ENCODE measurements at regions not wholly inside any gene's neighbourhood (a gene's known extent, or its start where the extent isn't known, plus 50 kb on each side); places are given as distances from the start of the nearest gene placed in this dataset.
"Not testable (repeated sequence)": the region's sequence is repeated elsewhere in the genome, so short reads cannot be mapped to it uniquely, and the experiment has no call there.

DNA sequence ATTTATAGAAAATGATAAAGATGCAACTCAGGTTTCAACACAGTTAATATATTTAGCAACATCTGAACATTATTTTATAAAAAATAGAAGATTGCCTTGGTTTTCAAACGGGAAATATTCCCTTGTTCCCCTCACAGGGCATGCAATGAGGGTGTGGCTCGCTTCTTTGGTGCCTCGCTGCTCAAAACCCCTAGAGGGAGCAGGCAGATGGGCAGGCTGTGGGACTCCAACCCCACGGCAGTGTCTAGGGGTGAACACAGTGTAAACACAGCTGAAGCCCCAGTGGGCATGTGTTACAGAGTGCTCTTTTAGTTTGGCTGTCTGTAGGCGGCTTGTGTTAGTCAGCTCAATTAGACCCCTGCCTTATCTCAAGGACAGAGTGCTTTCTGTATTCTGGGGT, 560.8 kb upstream of the IMPG1 start:
- peak; percentile 10 for DNase-seq
- Histone ChIP-seq H3K27me3 (ENCODE audit: control insufficient read depth, insufficient read depth, low read length) (no peaks in the 10 kb centered on the region), H3K4me3 (ENCODE audit: insufficient read depth, low read depth, low read length) (no peak overlapping the region), H3K36me3 (replicated peaks; ENCODE audit: control insufficient read depth, insufficient read depth, low read length) (no peaks in the 10 kb centered on the region)

DNA sequence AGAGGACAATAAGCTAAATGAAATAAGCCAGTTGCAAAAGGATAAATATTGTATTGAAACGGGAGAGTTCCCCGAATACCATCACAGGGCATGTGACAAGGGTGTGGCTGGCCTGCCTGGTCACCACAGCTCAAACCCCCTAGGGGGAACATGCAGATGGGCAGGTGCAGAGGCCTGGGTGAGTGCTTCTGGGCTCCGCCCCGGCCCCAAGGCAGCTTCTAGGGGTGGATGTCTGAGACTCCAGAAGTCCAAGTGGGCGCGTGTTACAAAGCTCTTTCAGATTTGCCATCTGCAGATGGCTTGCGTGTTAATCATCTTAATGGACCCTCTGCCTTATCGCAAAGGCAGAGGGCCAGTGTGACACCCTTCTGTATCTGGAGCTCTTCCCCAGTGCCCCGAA, 559.2 kb upstream of the IMPG1 start:
- H3K27me3 ChIP-seq (ENCODE audit: control insufficient read depth, insufficient read depth, low read length), result no peaks in the 10 kb centered on the region
- DNase-seq, result no peak
- no peak overlapping the region for H3K4me3 ChIP-seq (ENCODE audit: insufficient read depth, low read depth, low read length)
- H3K36me3 ChIP-seq (replicated peaks; ENCODE audit: control insufficient read depth, insufficient read depth, low read length), result no peaks in the 10 kb centered on the region

DNA sequence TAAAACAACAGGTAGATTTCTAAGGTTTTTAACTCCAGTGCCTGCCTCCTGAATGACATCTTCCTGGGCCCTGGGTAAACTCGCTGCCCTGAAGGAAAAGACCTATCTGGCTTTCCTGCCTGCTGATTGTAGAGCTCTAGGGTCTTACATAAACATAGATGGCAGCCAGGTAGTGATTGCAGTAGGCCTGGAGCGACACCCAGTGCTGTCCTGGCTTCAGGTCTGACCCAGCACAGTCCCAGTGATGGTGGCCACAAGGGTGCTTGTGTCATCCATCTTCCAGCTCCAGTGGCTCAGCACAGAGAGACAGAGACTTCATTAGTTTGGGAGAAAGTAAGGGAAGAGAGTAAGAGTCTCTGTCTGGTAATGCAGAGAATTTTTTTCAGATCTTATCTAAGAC, 542.9 kb upstream of the IMPG1 start:
- Histone ChIP-seq H3K36me3 (replicated peaks; ENCODE audit: control insufficient read depth, insufficient read depth, low read length) (no peaks in the 10 kb centered on the region), H3K4me3 (ENCODE audit: insufficient read depth, low read depth, low read length) (no peak overlapping the region), H3K27me3 (ENCODE audit: control insufficient read depth, insufficient read depth, low read length) (no peaks in the 10 kb centered on the region)
- DNase-seq, result no peak

DNA sequence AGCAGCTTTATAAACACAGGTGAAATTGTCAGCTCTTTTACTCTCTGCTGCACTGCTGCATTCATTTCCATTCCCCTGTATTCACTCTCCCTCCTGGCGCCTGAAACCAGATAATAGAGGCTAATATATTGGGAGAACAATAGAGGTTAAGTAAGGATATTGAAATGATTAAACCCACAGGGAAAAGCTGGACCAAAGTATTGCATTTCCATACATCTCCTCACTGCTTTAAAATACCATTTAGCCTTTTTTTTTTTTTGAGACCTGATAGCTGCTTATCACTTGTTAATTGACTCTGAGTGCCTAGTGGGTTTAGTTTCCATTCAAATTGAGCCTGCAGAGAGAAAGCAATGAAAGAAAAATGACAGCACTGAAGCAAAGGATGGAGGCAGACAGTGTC, 540.5 kb upstream of the IMPG1 start:
- no peaks in the 10 kb centered on the region for H3K36me3 ChIP-seq (replicated peaks; ENCODE audit: control insufficient read depth, insufficient read depth, low read length)
- H3K27me3 ChIP-seq (ENCODE audit: control insufficient read depth, insufficient read depth, low read length), result no peaks in the 10 kb centered on the region
- no peak for DNase-seq
- no peak overlapping the region for H3K4me3 ChIP-seq (ENCODE audit: insufficient read depth, low read depth, low read length)

DNA sequence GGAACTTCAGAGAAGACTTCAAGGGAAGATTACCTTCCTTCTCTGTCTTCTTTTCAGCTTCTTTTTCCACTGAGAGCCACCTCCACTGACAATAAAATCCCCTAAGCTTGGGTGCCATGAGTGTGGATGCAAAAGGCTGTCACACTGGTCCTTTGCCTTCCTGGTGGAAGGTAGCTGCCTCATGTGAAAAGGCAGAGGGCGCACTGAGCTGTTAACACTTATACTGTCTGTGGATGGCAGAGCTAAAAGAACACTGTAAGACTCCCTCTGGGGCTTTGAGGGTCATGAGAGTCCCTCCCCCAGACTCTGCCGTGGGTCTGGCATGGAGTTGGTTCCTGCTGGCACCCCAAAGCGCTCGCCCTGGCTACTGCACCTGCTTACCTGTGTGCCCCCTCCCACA, 536.7 kb upstream of the IMPG1 start:
- Histone ChIP-seq H3K36me3 (replicated peaks; ENCODE audit: control insufficient read depth, insufficient read depth, low read length) (no peaks in the 10 kb centered on the region), H3K27me3 (ENCODE audit: control insufficient read depth, insufficient read depth, low read length) (no peaks in the 10 kb centered on the region), H3K4me3 (ENCODE audit: insufficient read depth, low read depth, low read length) (no peak overlapping the region)
- no peak for DNase-seq

DNA sequence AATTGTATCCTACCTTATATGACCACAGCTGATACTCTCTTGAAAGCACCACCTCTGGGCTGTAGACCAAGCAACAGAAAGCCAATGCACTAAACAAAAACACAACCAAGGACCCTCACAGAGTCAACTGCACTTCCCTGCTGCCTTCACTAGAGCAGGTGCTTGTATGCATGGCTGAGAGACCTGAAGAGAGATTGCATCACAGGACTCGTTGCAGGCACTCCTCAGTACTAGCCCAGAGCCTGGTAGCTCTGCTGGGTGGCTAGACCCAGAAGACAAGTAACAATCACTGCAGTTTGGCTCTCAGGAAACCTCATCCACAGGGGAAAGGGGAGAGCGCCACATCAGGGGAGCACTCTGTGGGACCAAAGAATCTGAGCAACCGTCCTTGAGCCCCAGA, 521.6 kb upstream of the IMPG1 start:
- no peak for DNase-seq
- no peaks in the 10 kb centered on the region; the same call in none of the 2 replicates for H3K36me3 ChIP-seq (replicated peaks; ENCODE audit: control insufficient read depth, insufficient read depth, low read length)
- H3K27me3 ChIP-seq (ENCODE audit: control insufficient read depth, insufficient read depth, low read length), result no peaks in the 10 kb centered on the region
- no peak overlapping the region for H3K4me3 ChIP-seq (ENCODE audit: insufficient read depth, low read depth, low read length)

DNA sequence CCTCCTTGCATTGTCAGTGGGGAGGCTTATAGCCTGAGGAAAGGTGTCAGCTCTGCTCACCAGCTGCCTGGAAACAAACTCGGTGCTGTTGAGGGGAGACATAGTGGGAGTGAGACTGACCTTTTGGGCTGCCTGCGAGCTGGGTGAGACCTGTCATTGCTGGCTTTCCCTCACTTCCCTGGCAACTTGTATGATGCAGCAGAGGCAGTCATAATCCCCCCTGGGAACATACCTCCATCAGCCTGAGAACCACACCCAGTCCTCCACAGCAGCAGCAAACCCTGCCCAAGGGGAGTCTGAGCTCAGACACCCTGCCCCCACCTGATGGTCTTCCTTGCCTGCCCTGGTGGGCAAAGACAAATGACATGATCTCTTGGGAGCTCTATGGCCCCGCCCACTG, 521.2 kb upstream of the IMPG1 start:
- DNase-seq, result no peak
- H3K36me3 ChIP-seq (replicated peaks; ENCODE audit: control insufficient read depth, insufficient read depth, low read length), result no peaks in the 10 kb centered on the region; the same call in none of the 2 replicates
- H3K27me3 ChIP-seq (ENCODE audit: control insufficient read depth, insufficient read depth, low read length), result no peaks in the 10 kb centered on the region
- H3K4me3 ChIP-seq (ENCODE audit: insufficient read depth, low read depth, low read length), result no peak overlapping the region

DNA sequence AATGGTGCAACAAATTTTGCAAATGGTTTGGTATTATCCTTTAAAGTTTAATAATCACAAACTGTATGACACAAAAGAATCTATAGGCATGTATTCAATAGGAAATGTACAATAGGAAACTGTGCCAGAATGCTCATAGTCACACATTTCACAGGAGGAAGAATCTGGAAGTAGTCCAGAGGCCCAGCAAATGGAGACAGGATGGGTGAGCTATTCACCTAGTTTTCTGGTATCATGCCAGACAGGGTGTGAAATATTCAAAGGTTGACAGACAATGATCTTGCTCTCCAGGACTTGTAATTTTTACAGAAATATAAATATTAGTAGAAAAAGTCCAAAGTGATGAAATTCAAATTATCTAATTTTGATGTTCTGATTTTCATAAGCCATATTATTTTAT, 520.1 kb upstream of the IMPG1 start:
- DNase-seq, result no peak
- no peaks in the 10 kb centered on the region; the same call in none of the 2 replicates for H3K36me3 ChIP-seq (replicated peaks; ENCODE audit: control insufficient read depth, insufficient read depth, low read length)
- H3K27me3 ChIP-seq (ENCODE audit: control insufficient read depth, insufficient read depth, low read length), result no peaks in the 10 kb centered on the region
- H3K4me3 ChIP-seq (ENCODE audit: insufficient read depth, low read depth, low read length), result no peak overlapping the region

DNA sequence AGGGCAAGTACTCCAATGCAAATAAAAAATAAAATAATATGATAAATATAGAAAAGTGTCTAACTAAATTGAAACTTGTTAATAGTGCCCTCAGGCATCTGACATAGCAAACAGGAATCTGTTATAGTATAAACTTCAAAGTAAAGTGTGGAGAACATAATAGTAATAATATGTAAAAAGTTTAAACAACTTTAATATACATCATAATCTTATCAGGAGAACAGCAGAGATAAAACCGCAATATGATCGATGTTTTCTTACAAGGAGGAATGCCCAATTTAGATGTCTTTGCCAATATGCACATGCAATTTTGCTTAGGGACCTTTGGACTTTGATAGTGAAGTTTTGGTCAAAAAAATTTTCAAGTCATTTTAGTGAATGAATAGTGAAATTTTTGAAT, 514.8 kb upstream of the IMPG1 start:
- no peaks in the 10 kb centered on the region for H3K36me3 ChIP-seq (replicated peaks; ENCODE audit: control insufficient read depth, insufficient read depth, low read length)
- DNase-seq, result no peak
- no peak overlapping the region for H3K4me3 ChIP-seq (ENCODE audit: insufficient read depth, low read depth, low read length)
- no peaks in the 10 kb centered on the region for H3K27me3 ChIP-seq (ENCODE audit: control insufficient read depth, insufficient read depth, low read length)

DNA sequence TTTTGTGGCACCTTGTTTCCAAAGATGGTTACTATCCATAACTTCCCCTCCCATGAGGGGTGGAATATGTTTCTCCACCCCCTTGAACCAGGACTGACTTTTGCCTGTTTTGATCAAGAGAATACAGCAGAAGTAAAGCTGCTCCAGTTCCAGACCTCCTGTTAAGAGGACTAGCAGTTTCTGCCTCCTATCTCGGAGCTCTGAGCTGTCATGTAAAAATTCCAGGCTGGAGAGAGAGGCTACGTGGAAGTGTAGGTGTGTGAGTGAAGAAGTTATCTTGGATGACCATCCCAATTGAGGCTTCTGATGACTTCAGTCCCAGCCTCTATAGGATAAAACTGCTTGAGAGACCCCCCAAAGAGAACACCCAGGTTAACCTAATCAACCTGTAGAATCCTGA, 511.7 kb upstream of the IMPG1 start:
- Histone ChIP-seq H3K36me3 (replicated peaks; ENCODE audit: control insufficient read depth, insufficient read depth, low read length) (no peaks in the 10 kb centered on the region), H3K4me3 (ENCODE audit: insufficient read depth, low read depth, low read length) (no peak overlapping the region), H3K27me3 (ENCODE audit: control insufficient read depth, insufficient read depth, low read length) (no peaks in the 10 kb centered on the region)
- DNase-seq, result no peak

DNA sequence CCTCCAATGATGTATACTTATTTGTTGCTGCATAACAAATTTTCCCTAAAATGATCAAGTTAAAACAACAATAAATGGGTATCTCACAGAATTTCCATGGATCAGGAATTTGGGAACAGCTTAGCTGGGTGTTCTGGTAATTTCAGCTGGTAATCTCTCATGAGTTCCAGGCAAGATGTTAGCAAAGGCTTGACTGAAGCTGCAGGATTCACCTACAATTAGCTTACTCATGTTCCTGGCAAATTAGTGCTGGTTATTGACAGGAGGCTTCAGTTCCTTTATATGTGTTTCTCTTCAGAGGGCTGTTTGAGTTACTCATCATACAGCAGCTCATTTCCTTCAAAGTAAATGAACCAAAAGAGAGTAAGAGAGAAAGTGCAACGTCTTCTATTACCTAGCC, 506.3 kb upstream of the IMPG1 start:
- H3K36me3 ChIP-seq (replicated peaks; ENCODE audit: control insufficient read depth, insufficient read depth, low read length), result no peaks in the 10 kb centered on the region
- H3K27me3 ChIP-seq (ENCODE audit: control insufficient read depth, insufficient read depth, low read length), result no peaks in the 10 kb centered on the region
- H3K4me3 ChIP-seq (ENCODE audit: insufficient read depth, low read depth, low read length), result no peak overlapping the region
- DNase-seq, result no peak

DNA sequence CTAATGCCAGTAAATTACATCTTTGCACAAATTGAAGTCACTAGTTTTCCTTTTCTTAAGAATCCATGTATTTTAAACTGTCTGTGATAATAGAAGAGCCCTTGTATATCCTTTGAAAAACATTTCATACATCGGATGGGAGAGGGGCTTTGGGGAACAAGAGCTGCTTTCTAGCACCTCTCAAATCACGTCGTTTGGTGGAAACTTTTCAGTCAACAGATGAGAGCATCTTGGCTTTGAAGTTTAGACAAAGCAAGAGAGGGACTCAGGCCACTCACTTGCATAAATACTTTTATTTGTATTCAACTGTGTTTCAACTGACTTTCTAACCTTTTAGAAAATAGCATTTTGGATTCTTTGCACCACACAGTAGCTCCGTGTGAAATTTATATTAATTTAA, 502.3 kb upstream of the IMPG1 start:
- no peaks in the 10 kb centered on the region for H3K27me3 ChIP-seq (ENCODE audit: control insufficient read depth, insufficient read depth, low read length)
- DNase-seq, result no peak
- H3K36me3 ChIP-seq (replicated peaks; ENCODE audit: control insufficient read depth, insufficient read depth, low read length), result no peaks in the 10 kb centered on the region
- H3K4me3 ChIP-seq (ENCODE audit: insufficient read depth, low read depth, low read length), result no peak overlapping the region

DNA sequence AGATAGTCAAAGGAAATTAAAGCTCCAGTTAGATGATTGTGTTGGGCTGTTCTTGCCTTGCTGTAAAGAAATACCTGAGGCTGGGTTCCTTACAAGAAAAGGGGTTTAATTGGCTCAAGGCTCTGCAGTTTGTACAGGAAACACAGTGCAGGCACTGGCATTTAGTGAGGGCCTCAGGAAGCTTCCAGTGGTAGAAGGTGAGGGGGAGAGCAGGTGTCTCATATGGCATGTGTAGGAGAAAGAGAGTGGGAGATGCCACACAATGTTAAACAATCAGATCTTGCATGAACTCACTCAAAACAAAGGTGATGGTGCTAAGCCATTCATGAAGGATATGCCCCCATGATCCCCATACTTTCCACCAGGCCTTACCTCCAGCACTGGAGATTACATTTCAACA, 493.5 kb upstream of the IMPG1 start:
- no peak overlapping the region for H3K4me3 ChIP-seq (ENCODE audit: insufficient read depth, low read depth, low read length)
- no peak for DNase-seq
- no peaks in the 10 kb centered on the region for H3K36me3 ChIP-seq (replicated peaks; ENCODE audit: control insufficient read depth, insufficient read depth, low read length)
- H3K27me3 ChIP-seq (ENCODE audit: control insufficient read depth, insufficient read depth, low read length), result no peaks in the 10 kb centered on the region

DNA sequence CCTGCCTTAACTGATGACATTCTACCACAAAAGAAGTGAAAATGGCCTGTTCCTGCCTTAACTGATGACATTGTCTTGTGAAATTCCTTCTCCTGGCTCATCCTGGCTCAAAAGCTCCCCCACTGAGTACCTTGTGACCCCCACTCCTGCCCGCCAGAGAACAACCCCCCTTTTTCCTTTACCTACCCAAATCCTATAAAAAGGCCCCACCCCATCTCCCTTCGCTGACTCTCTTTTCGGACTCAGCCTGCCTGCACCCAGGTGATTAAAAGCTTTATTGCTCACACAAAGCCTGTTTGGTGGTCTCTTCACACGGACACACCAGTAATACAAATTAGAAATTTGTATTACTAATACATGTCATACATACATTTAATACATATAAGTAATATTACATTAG, 489.9 kb upstream of the IMPG1 start:
- H3K36me3 ChIP-seq (replicated peaks; ENCODE audit: control insufficient read depth, insufficient read depth, low read length); H3K4me3 ChIP-seq (ENCODE audit: insufficient read depth, low read depth, low read length); DNase-seq; H3K27me3 ChIP-seq (ENCODE audit: control insufficient read depth, insufficient read depth, low read length): not testable (repeated sequence)

DNA sequence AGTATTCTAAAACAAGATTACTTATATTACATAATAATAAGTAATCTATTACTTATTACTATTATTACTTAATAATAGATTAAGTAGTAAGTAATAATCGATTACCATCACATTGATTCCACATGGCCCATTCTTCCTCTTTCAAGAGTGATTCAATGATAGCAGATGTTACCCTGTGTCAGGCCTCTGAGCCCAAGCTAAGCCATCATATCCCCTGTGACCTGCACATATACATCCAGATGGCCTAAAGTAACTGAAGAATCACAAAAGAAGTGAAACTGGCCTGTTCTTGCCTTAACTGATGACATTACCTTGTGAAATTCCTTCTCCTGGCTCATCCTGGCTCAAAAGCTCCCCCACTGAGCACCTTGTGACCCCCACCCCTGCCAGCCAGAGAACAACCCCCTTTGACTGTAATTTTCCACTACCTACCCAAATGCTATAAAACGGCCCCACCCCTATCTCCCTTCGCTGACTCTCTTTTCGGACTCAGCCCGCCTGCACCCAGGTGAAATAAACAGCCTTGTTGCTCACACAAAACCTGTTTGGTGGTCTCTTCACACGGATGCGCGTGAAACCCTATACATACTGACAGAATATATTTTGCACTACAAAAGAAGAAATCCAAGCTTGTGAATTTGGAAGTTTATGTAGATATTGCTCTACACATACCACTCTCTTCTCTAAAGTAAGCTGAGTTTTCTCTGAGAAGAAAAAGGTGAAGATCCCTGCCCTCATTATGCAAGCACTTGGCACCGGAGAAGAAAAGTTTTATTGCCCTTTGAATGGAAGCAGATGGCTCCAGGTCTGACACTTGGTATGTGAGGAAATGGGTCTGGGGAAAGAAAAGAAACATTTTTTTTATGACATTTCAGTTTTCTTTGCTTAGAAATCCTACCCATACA, 488.6 kb upstream of the IMPG1 start:
- H3K27me3 ChIP-seq (ENCODE audit: control insufficient read depth, insufficient read depth, low read length); DNase-seq; H3K36me3 ChIP-seq (replicated peaks; ENCODE audit: control insufficient read depth, insufficient read depth, low read length): not testable (repeated sequence)
- H3K4me3 ChIP-seq (ENCODE audit: insufficient read depth, low read depth, low read length), result peak overlapping the region; percentile 17

DNA sequence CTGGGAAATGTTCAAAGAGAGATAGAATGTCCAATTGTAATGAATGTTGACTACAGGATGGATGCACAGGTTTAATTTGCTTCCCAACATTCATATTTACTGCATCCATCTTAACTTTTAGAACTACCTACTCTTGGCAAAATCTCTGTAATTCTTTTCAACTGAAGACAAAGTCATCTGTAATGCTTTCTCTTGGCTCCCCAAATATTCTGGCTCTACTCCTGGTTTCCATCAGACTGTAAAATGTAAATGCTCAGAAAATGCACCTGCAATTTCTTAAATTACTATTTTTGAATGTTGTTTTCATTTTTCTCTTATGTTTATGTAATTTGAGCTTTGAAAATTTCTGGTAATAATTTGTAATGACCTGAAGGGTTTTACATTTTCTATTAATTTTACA, 480.8 kb upstream of the IMPG1 start:
- H3K36me3 ChIP-seq (replicated peaks; ENCODE audit: control insufficient read depth, insufficient read depth, low read length), result no peaks in the 10 kb centered on the region
- H3K27me3 ChIP-seq (ENCODE audit: control insufficient read depth, insufficient read depth, low read length), result no peaks in the 10 kb centered on the region
- H3K4me3 ChIP-seq (ENCODE audit: insufficient read depth, low read depth, low read length), result no peak overlapping the region
- no peak for DNase-seq

All from H7 (cell line).